H1 (cell line): ENCODE measurements at regions not wholly inside any gene's neighbourhood (a gene's known extent, or its start where the extent isn't known, plus 50 kb on each side); places are given as distances from the start of the nearest gene placed in this dataset.

Source experiments
- FOSL1 ChIP-seq: IDR thresholded peaks from 2 replicates; pipeline ENCODE4 v1.6.1; 2011; ENCODE audit warnings: mild to moderate bottlenecking, low read depth, low read length, moderate library complexity; ENCODE audit not compliant: insufficient read depth
- GABPA ChIP-seq: IDR thresholded peaks from 2 replicates; pipeline ENCODE4 v1.6.1; 2011; ENCODE audit warnings: mild to moderate bottlenecking, low read length, moderate library complexity, borderline replicate concordance; ENCODE audit not compliant: insufficient read depth
- TF ChIP-seq, protein P1 (sequence below): fragments of 300-600 bp; sonication (generic); IDR thresholded peaks from 2 replicates; pipeline ENCODE4 v1.7.1; 2012; ENCODE audit warnings: low read length, moderate library complexity, mild to moderate bottlenecking, inconsistent platforms; ENCODE audit not compliant: insufficient replicate concordance

DNA sequence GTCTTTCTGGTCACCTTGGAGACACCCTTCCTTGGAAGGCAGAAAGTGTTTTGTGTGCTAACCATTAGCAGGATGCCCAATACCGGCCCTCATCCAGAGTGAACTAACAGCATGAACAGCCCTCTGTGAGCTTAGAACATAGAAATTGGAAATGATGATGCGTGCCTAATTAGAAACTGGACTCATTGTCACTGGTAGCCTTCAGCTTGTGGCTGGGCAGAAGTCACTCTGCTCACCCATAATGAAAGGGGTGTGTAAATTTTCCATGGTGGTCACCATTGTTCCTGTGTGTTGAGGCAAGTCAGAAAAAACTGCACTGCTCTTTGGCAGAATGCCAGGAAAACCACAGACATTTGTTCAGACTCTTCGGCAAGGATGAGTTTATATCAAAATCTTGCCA lies 74.7 kb upstream of the CNTN4 start (continued):
- TF ChIP-seq, protein P1, sequence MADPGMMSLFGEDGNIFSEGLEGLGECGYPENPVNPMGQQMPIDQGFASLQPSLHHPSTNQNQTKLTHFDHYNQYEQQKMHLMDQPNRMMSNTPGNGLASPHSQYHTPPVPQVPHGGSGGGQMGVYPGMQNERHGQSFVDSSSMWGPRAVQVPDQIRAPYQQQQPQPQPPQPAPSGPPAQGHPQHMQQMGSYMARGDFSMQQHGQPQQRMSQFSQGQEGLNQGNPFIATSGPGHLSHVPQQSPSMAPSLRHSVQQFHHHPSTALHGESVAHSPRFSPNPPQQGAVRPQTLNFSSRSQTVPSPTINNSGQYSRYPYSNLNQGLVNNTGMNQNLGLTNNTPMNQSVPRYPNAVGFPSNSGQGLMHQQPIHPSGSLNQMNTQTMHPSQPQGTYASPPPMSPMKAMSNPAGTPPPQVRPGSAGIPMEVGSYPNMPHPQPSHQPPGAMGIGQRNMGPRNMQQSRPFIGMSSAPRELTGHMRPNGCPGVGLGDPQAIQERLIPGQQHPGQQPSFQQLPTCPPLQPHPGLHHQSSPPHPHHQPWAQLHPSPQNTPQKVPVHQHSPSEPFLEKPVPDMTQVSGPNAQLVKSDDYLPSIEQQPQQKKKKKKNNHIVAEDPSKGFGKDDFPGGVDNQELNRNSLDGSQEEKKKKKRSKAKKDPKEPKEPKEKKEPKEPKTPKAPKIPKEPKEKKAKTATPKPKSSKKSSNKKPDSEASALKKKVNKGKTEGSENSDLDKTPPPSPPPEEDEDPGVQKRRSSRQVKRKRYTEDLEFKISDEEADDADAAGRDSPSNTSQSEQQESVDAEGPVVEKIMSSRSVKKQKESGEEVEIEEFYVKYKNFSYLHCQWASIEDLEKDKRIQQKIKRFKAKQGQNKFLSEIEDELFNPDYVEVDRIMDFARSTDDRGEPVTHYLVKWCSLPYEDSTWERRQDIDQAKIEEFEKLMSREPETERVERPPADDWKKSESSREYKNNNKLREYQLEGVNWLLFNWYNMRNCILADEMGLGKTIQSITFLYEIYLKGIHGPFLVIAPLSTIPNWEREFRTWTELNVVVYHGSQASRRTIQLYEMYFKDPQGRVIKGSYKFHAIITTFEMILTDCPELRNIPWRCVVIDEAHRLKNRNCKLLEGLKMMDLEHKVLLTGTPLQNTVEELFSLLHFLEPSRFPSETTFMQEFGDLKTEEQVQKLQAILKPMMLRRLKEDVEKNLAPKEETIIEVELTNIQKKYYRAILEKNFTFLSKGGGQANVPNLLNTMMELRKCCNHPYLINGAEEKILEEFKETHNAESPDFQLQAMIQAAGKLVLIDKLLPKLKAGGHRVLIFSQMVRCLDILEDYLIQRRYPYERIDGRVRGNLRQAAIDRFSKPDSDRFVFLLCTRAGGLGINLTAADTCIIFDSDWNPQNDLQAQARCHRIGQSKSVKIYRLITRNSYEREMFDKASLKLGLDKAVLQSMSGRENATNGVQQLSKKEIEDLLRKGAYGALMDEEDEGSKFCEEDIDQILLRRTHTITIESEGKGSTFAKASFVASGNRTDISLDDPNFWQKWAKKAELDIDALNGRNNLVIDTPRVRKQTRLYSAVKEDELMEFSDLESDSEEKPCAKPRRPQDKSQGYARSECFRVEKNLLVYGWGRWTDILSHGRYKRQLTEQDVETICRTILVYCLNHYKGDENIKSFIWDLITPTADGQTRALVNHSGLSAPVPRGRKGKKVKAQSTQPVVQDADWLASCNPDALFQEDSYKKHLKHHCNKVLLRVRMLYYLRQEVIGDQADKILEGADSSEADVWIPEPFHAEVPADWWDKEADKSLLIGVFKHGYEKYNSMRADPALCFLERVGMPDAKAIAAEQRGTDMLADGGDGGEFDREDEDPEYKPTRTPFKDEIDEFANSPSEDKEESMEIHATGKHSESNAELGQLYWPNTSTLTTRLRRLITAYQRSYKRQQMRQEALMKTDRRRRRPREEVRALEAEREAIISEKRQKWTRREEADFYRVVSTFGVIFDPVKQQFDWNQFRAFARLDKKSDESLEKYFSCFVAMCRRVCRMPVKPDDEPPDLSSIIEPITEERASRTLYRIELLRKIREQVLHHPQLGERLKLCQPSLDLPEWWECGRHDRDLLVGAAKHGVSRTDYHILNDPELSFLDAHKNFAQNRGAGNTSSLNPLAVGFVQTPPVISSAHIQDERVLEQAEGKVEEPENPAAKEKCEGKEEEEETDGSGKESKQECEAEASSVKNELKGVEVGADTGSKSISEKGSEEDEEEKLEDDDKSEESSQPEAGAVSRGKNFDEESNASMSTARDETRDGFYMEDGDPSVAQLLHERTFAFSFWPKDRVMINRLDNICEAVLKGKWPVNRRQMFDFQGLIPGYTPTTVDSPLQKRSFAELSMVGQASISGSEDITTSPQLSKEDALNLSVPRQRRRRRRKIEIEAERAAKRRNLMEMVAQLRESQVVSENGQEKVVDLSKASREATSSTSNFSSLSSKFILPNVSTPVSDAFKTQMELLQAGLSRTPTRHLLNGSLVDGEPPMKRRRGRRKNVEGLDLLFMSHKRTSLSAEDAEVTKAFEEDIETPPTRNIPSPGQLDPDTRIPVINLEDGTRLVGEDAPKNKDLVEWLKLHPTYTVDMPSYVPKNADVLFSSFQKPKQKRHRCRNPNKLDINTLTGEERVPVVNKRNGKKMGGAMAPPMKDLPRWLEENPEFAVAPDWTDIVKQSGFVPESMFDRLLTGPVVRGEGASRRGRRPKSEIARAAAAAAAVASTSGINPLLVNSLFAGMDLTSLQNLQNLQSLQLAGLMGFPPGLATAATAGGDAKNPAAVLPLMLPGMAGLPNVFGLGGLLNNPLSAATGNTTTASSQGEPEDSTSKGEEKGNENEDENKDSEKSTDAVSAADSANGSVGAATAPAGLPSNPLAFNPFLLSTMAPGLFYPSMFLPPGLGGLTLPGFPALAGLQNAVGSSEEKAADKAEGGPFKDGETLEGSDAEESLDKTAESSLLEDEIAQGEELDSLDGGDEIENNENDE, result no peak
- TF ChIP-seq FOSL1 (no peak), GABPA (no peak)
- TF ChIP-seq, all 59 proteins: peak for 0
